ENCODE measurements at regions not wholly inside any gene's neighbourhood (a gene's known extent, or its start where the extent isn't known, plus 50 kb on each side); places are given as distances from the start of the nearest gene placed in this dataset.
A peak's percentile ranks its signal among the peaks of the same experiment; 100 is the strongest.

DNA sequence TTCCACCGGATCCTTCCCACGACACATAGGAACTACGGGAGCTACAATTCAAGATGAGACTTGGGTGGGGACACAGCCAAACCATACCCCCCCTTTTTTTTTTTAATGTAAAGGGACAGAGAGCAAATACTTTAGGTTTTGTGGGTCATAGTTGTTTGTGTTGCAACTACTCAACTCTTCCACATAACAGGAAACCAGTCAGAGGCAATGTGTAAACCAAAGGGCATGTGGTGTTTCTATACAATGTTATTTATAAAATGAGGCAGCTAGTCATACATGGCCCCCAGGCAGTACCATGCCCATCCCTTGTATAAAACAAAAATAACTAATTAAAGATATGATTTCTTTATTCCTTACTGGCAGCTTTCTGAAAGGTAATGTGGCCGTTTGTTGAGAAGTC, 845.4 kb upstream of the ADAMTS5 start:
- TF ChIP-seq CTCF (IDR thresholded peaks at IDR 0.05; ENCODE audit: low read depth, low read length, missing control alignments) = no peak
- H3K4me3 ChIP-seq (ENCODE audit: low read depth, low read length) = no peak overlapping the region
- in situ Hi-C loops (cut with HindIII; ENCODE audit: low sequenced_read_pairs) = no loop called here
- no peak for DNase-seq (ENCODE audit: low read depth)

DNA sequence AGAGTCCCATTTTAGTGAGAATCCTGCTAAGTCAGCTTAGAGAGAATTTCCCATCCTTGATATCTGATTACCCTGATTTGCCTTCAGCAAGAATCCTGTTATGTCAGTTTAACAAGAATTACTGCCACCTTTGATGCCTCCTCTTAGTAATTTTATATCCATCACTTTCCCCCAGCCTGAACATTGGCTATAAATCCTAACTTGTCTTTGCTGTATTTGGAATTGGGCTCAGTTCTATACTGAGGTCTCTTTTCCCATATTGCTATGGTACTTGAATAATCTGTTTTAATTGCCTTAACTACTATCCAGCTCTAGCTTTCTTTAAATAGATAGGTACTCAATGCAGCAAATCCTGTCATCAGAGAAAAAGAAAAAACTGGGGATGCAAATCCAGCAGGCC, 842.0 kb upstream of the ADAMTS5 start:
- no peak for DNase-seq (ENCODE audit: low read depth)
- no peak overlapping the region for H3K4me3 ChIP-seq (ENCODE audit: low read depth, low read length)
- TF ChIP-seq CTCF (IDR thresholded peaks at IDR 0.05; ENCODE audit: low read depth, low read length, missing control alignments) = no peak
- in situ Hi-C loops (cut with HindIII; ENCODE audit: low sequenced_read_pairs) = no loop called here

- no peak for DNase-seq (ENCODE audit: low read depth)
- H3K4me3 ChIP-seq (ENCODE audit: low read depth, low read length) = no peak overlapping the region
- no peak for TF ChIP-seq CTCF (IDR thresholded peaks at IDR 0.05; ENCODE audit: low read depth, low read length, missing control alignments)
- in situ Hi-C loops (cut with HindIII; ENCODE audit: low sequenced_read_pairs) = no loop called here
Measured at GRCh38 chr21:27807596-27807995, 840.7 kb upstream of the ADAMTS5 start.

- no peak overlapping the region for H3K4me3 ChIP-seq (ENCODE audit: low read depth, low read length)
- no peak for TF ChIP-seq CTCF (IDR thresholded peaks at IDR 0.05; ENCODE audit: low read depth, low read length, missing control alignments)
- in situ Hi-C loops (cut with HindIII; ENCODE audit: low sequenced_read_pairs) = no loop called here
- no peak for DNase-seq (ENCODE audit: low read depth)
Measured at GRCh38 chr21:27806281-27806680, 839.4 kb upstream of the ADAMTS5 start.

- no peak for TF ChIP-seq CTCF (IDR thresholded peaks at IDR 0.05; ENCODE audit: low read depth, low read length, missing control alignments)
- in situ Hi-C loops (cut with HindIII; ENCODE audit: low sequenced_read_pairs) = no loop called here
- no peak overlapping the region for H3K4me3 ChIP-seq (ENCODE audit: low read depth, low read length)
- DNase-seq (ENCODE audit: low read depth) = no peak
Measured at GRCh38 chr21:27805696-27806095, 838.8 kb upstream of the ADAMTS5 start.

- H3K4me3 ChIP-seq (ENCODE audit: low read depth, low read length) = no peak overlapping the region
- no peak for TF ChIP-seq CTCF (IDR thresholded peaks at IDR 0.05; ENCODE audit: low read depth, low read length, missing control alignments)
- in situ Hi-C loops (cut with HindIII; ENCODE audit: low sequenced_read_pairs) = no loop called here
- peak; percentile 20 for DNase-seq (ENCODE audit: low read depth)
Measured at GRCh38 chr21:27804515-27804914, 837.6 kb upstream of the ADAMTS5 start.

GRCh38 chr21:27803571-27803970, 836.7 kb upstream of the ADAMTS5 start:
- TF ChIP-seq CTCF (IDR thresholded peaks at IDR 0.05; ENCODE audit: low read depth, low read length, missing control alignments) = no peak
- no peak overlapping the region for H3K4me3 ChIP-seq (ENCODE audit: low read depth, low read length)
- DNase-seq (ENCODE audit: low read depth) = no peak
- in situ Hi-C loops (cut with HindIII; ENCODE audit: low sequenced_read_pairs) = no loop called here

All from astrocyte of the cerebellum (primary cell).